Left ventricle myocardium inferior (tissue), 1 donor: ENCODE measurements at regions not wholly inside any gene's neighbourhood (a gene's known extent, or its start where the extent isn't known, plus 50 kb on each side); places are given as distances from the start of the nearest gene placed in this dataset.

Source experiments
- DNase-seq: peaks from one replicate; pipeline ENCODE4 v3.0.0-alpha.2; 2020
- H3K27ac ChIP-seq: fragments of 200-600 bp; replicated peaks from 2 replicates; pipeline ENCODE4 v1.8.0; 2021
- H3K27me3 ChIP-seq: fragments of 200-600 bp; 2 replicates; pipeline ENCODE4 v1.8.0; 2021; ENCODE audit warnings: low read depth
- H3K36me3 ChIP-seq: fragments of 200-600 bp; 2 replicates; pipeline ENCODE4 v1.8.0; 2021
- H3K4me1 ChIP-seq: fragments of 200-600 bp; 2 replicates; pipeline ENCODE4 v1.8.0; 2021
- H3K4me3 ChIP-seq: fragments of 200-600 bp; 2 replicates; pipeline ENCODE4 v1.8.0; 2021; ENCODE audit warnings: mild to moderate bottlenecking, moderate library complexity
- H3K9me3 ChIP-seq: fragments of 200-600 bp; replicated peaks from 2 replicates; pipeline ENCODE4 v1.8.0; 2021
- CTCF ChIP-seq: fragments of 200-600 bp; IDR thresholded peaks from 2 replicates; pipeline ENCODE4 v1.8.0; 2021; ENCODE audit warnings: antibody characterized with exemption, mild to moderate bottlenecking, borderline replicate concordance
- intact Hi-C: fragments of 100-400 bp; cut with micrococcal nuclease; formaldehyde crosslinking; loops from one replicate; pipeline ENCODE4 v1.11.0; 2022
- donor health status: DM: no; HTN: yes; CAD: no; lungs with severe emphysema.

DNA sequence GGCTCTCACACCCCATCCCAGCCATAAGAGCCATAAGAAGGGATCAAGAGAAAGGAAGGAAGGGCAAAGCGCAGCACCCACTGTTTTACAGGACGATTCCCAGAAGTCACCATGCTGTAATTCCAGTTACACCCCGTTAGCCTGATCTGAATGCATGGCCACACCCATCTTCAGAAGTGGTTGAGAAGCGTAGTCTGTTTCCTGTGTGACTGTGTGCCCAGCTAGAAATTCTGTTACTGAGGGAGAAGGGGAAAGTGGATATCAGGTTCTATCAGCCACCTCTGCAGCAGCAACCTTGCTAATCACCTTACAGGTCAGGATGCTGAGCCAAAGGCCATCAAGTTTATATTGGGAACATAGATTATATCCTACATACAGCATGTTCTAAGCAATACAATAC, 260.0 kb downstream of the ABHD5 start:
- no peak for DNase-seq
- Histone ChIP-seq H3K4me3 (no peak overlapping the region), H3K4me1 (no peaks in the 10 kb centered on the region), H3K27me3 (peaks cover 73% of the 10 kb centered on the region), H3K27ac (no peak overlapping the region), H3K9me3 (no peaks in the 10 kb centered on the region), H3K36me3 (no peaks in the 10 kb centered on the region)
- no peak for TF ChIP-seq CTCF
- intact Hi-C loops = no loop called here

DNA sequence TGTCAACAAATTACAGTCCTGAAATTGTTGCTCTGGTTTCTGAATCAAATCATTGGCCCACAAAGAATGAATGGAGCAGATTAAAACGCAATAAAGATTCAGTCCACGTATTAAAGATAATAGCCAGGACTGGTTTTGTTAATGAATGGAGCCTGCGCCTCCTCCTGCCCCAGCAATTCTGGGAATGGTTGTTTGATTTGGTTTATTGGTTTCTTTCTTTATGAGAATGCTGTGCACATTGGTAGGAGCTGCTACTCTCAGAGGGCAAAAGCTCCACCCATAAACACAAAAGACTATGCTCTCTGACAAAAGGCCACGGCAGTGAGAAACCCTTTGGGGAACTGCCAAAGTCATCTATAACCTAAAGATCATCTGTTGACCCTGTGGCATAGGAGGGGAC, 261.1 kb downstream of the ABHD5 start:
- DNase-seq = no peak
- no peak overlapping the region for H3K4me3 ChIP-seq
- intact Hi-C loops = no loop called here
- H3K9me3 ChIP-seq = no peaks in the 10 kb centered on the region
- no peaks in the 10 kb centered on the region for H3K36me3 ChIP-seq
- H3K27ac ChIP-seq = no peak overlapping the region
- H3K4me1 ChIP-seq = no peaks in the 10 kb centered on the region
- peaks cover 75% of the 10 kb centered on the region for H3K27me3 ChIP-seq
- no peak for TF ChIP-seq CTCF

DNA sequence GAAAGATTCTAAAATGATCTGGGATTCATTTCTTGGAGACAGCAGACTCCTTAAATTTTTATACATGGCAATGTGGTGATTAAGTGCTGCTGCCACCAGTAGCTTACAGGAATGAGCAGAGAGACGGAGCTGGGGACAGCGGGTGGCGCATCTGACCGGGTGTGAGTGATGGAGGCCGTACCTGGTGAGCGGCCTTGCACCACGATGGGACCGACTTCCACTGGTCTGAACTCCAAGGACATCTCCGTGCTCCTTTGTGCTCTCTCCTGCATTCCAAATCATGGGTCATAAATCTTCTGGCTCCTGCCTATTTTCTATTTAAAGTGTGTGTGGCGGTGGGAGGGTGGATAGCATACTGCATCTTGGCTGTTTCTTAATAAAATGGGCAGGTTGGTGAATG, 262.6 kb downstream of the ABHD5 start:
- no peak for DNase-seq
- intact Hi-C loops = no loop called here
- Histone ChIP-seq H3K36me3 (no peaks in the 10 kb centered on the region), H3K27ac (no peak overlapping the region), H3K9me3 (no peaks in the 10 kb centered on the region), H3K4me1 (no peaks in the 10 kb centered on the region), H3K4me3 (no peak overlapping the region), H3K27me3 (peaks cover 69% of the 10 kb centered on the region)
- no peak for TF ChIP-seq CTCF

GRCh38 chr3:43953814-43954692, 263.3 kb downstream of the ABHD5 start:
- H3K9me3 ChIP-seq = no peaks in the 10 kb centered on the region
- H3K4me3 ChIP-seq = no peak overlapping the region
- DNase-seq = no peak
- intact Hi-C loops = no loop called here
- H3K27ac ChIP-seq = no peak overlapping the region
- TF ChIP-seq CTCF = no peak
- no peaks in the 10 kb centered on the region for H3K36me3 ChIP-seq
- H3K4me1 ChIP-seq = no peaks in the 10 kb centered on the region
- H3K27me3 ChIP-seq = peaks cover 69% of the 10 kb centered on the region

DNA sequence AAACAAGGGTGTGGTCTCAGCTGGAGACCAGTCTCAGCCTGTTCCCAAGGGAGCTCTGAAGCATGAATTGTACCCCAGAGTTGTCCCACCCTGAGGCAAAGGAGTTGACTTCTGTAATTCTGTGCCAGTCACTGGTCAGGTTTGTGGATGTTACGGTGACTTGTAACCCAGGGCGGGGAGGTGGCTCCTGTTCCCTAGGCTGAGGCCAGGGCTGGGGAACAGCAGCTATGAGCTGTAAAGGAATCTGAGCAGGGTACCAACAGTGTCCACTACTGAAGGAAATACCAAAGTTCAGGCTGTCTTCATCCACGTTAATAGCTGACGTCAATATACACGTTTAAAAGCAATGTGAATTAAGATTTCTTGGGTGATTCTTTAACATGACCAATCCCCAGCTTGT, 266.2 kb downstream of the ABHD5 start:
- Histone ChIP-seq H3K36me3 (no peaks in the 10 kb centered on the region), H3K9me3 (no peaks in the 10 kb centered on the region), H3K4me3 (no peak overlapping the region), H3K4me1 (no peaks in the 10 kb centered on the region), H3K27me3 (peaks cover 56% of the 10 kb centered on the region), H3K27ac (no peak overlapping the region)
- DNase-seq = no peak
- intact Hi-C loops = no loop called here
- TF ChIP-seq CTCF = no peak
